Transverse colon (tissue), 4 donors: ENCODE measurements at regions not wholly inside any gene's neighbourhood (a gene's known extent, or its start where the extent isn't known, plus 50 kb on each side); places are given as distances from the start of the nearest gene placed in this dataset.
A peak's percentile ranks its signal among the peaks of the same experiment; 100 is the strongest.

Experiments
- DNase-seq: peaks from one replicate; pipeline ENCODE4 v3.0.0-alpha.2; 2019
- H3K27ac ChIP-seq, 4 donors: fragments of 200-600 bp; sonication (generic); 2 replicates each; pipeline ENCODE4 v1.5.1; 2016 to 2018; ENCODE audit warnings: inconsistent platforms in 4 of 4
- H3K27me3 ChIP-seq: fragments of 200-600 bp; sonication (generic); 2 replicates; pipeline ENCODE4 v1.5.1; 2017; ENCODE audit warnings: inconsistent platforms
- H3K36me3 ChIP-seq, 4 donors: fragments of 200-600 bp; sonication (generic); 2 replicates each; pipeline ENCODE4 v1.5.1; 2017 to 2019; ENCODE audit warnings: inconsistent platforms in 4 of 4
- H3K4me1 ChIP-seq, 4 donors: fragments of 200-600 bp; sonication (generic); 2 replicates each; pipeline ENCODE4 v1.5.1; 2017 to 2020; ENCODE audit warnings: inconsistent platforms in 4 of 4
- H3K4me3 ChIP-seq, 4 donors: fragments of 200-600 bp; sonication (generic); 1 replicate in 1 of 4; 2 replicates in 3 of 4; pipeline versions ENCODE4 v1.5.1 to v1.6.1; 2017 to 2019; ENCODE audit warnings: inconsistent platforms in 4 of 4
- H3K9me3 ChIP-seq, 2 donors: fragments of 200-600 bp; sonication (generic); 2 replicates each; pipeline ENCODE4 v1.5.1; 2017 to 2019; ENCODE audit warnings: inconsistent platforms in 2 of 2
- CTCF ChIP-seq, 5 experiments: fragments of 200-600 bp in 3 of 5; fragments of 450-650 bp in 2 of 5; sonication (generic) in 3 of 5; IDR thresholded peaks; 1 replicate in 2 of 5; 2 replicates in 3 of 5; pipeline ENCODE4 v1.5.1; 2016 to 2017; ENCODE audit warnings: antibody characterized with exemption in 5 of 5, inconsistent platforms in 3 of 5, mild to moderate bottlenecking in 2 of 5, moderate library complexity in 1 of 5
- EP300 ChIP-seq: sonication (generic); formaldehyde crosslinking; IDR thresholded peaks from one replicate; pipeline ENCODE4 v1.6.1; 2017; ENCODE audit warnings: antibody characterized with exemption, low read depth
- POLR2A ChIP-seq: fragments of 450-650 bp; IDR thresholded peaks from one replicate; pipeline ENCODE4 v1.6.1; 2016; ENCODE audit warnings: antibody characterized with exemption, mild to moderate bottlenecking, moderate library complexity
- POLR2AphosphoS5 ChIP-seq, 3 donors: sonication (generic); formaldehyde crosslinking; IDR thresholded peaks; one replicate each; pipeline ENCODE4 v1.6.1; 2016; ENCODE audit warnings: antibody characterized with exemption in 3 of 3
- WGBS, 2 donors: methylation state at CpG; one replicate each; pipeline ENCODE4 v1.1.5; 2018; ENCODE audit warnings: low coverage in 1 of 2; 5-methylcytosine and 5-hydroxymethylcytosine counted together
- in situ Hi-C, 4 donors: fragments of 200-750 bp; cut with MboI; loops; one replicate each; pipeline versions ENCODE4 v1.15.0 to v1.15.1; 2017; ENCODE audit warnings: low sequenced_read_pairs in 3 of 4, low pct_ligation_motif_present in 1 of 4, low pct_unique_long_range_greater_than_20kb in 1 of 4
- intact Hi-C: fragments of 100-400 bp; cut with DNase I; formaldehyde crosslinking; loops from one replicate; pipeline ENCODE4 v1.15.1; 2023; ENCODE audit warnings: low total_unique reads

GRCh38 chr7:22611758-22612079 lies 111.7 kb upstream of the STEAP1B start:
- Histone ChIP-seq H3K9me3 (no peaks in the 10 kb centered on the region), H3K27ac (no peak overlapping the region), H3K36me3 (no peaks in the 10 kb centered on the region), H3K4me1 (no peaks in the 10 kb centered on the region), H3K4me3 (no peak overlapping the region), H3K27me3 (no peaks in the 10 kb centered on the region)
- intact Hi-C loops = no loop called here
- no peak for DNase-seq
- 64 to 100% methylated on average over 1 to 4 of the region's 4 CpGs for WGBS, 2 donors
- in situ Hi-C loops = no loop called here
- TF ChIP-seq EP300 = no peak
- no peak for TF ChIP-seq POLR2AphosphoS5 (IDR thresholded peaks at IDR 0.05)
- no peak for TF ChIP-seq CTCF (IDR thresholded peaks at IDR 0.05)
- TF ChIP-seq POLR2A = no peak

- no peak for DNase-seq
- TF ChIP-seq POLR2A (no peak), POLR2AphosphoS5 (IDR thresholded peaks at IDR 0.05) (no peak), CTCF (IDR thresholded peaks at IDR 0.05) (no peak), EP300 (no peak)
- Histone ChIP-seq H3K9me3 (no peaks in the 10 kb centered on the region), H3K27me3 (no peaks in the 10 kb centered on the region), H3K27ac (no peak overlapping the region), H3K4me1 (no peaks in the 10 kb centered on the region), H3K4me3 (no peak overlapping the region), H3K36me3 (no peaks in the 10 kb centered on the region)
- 63 to 81% methylated on average over 3 of the region's 3 CpGs for WGBS, 2 donors
- intact Hi-C loops (no loop called here), in situ Hi-C loops (no loop called here)
These were observed 111.2 kb upstream of the STEAP1B start for GRCh38 chr7:22610951-22611757.

- H3K27me3 ChIP-seq = no peaks in the 10 kb centered on the region
- H3K27ac ChIP-seq = no peak overlapping the region
- H3K9me3 ChIP-seq = no peaks in the 10 kb centered on the region
- no peak for DNase-seq
- WGBS, 2 donors = 77 to 96% methylated on average over 3 of the region's 3 CpGs
- TF ChIP-seq EP300 = no peak
- no peak for TF ChIP-seq CTCF (IDR thresholded peaks at IDR 0.05)
- TF ChIP-seq POLR2AphosphoS5 (IDR thresholded peaks at IDR 0.05) = no peak
- TF ChIP-seq POLR2A = no peak
- H3K36me3 ChIP-seq = no peaks in the 10 kb centered on the region
- intact Hi-C loops (no loop called here), in situ Hi-C loops (no loop called here)
- no peak overlapping the region for H3K4me3 ChIP-seq
- no peaks in the 10 kb centered on the region for H3K4me1 ChIP-seq
These were observed 110.3 kb upstream of the STEAP1B start for GRCh38 chr7:22610263-22610662.

- no peak overlapping the region for H3K4me3 ChIP-seq
- TF ChIP-seq EP300 (no peak), CTCF (IDR thresholded peaks at IDR 0.05) (no peak), POLR2A (no peak), POLR2AphosphoS5 (IDR thresholded peaks at IDR 0.05) (peak; percentile 23 to 73 (median 71))
- no peaks in the 10 kb centered on the region for H3K9me3 ChIP-seq
- intact Hi-C loops (no loop called here), in situ Hi-C loops (no loop called here)
- no peaks in the 10 kb centered on the region for H3K27me3 ChIP-seq
- no peak overlapping the region for H3K27ac ChIP-seq
- H3K4me1 ChIP-seq = peaks cover 0 to under 1% (median 0%) of the 10 kb centered on the region in 4 donors
- WGBS, 2 donors = 37 to 89% methylated on average over 5 of the region's 5 CpGs
- H3K36me3 ChIP-seq = no peaks in the 10 kb centered on the region
- no peak for DNase-seq
These were observed 107.2 kb upstream of the STEAP1B start for GRCh38 chr7:22607180-22607579.
